ENCODE measurements at regions not wholly inside any gene's neighbourhood (a gene's known extent, or its start where the extent isn't known, plus 50 kb on each side); places are given as distances from the start of the nearest gene placed in this dataset.
"Not testable (repeated sequence)": the region's sequence is repeated elsewhere in the genome, so short reads cannot be mapped to it uniquely, and the experiment has no call there.

- ChIA-PET POLR2A (no interaction called here), CTCF (interaction anchor here (0.6 to 1.4 kb wide), 2 partner anchors 13 to 18 kb away, joined by 3 read pairs; no protein-coding TSS in a partner anchor)
- DNase-seq (ENCODE audit: low read depth): no peak
- Histone ChIP-seq H3K27me3 (ENCODE audit: control insufficient read depth, insufficient read depth, low read length) (no peaks in the 10 kb centered on the region), H3K36me3 (ENCODE audit: control insufficient read depth, insufficient read depth, low read length) (no peaks in the 10 kb centered on the region), H3K4me3 (ENCODE audit: low read depth, low read length) (no peak overlapping the region)
- TF ChIP-seq, protein P1, sequence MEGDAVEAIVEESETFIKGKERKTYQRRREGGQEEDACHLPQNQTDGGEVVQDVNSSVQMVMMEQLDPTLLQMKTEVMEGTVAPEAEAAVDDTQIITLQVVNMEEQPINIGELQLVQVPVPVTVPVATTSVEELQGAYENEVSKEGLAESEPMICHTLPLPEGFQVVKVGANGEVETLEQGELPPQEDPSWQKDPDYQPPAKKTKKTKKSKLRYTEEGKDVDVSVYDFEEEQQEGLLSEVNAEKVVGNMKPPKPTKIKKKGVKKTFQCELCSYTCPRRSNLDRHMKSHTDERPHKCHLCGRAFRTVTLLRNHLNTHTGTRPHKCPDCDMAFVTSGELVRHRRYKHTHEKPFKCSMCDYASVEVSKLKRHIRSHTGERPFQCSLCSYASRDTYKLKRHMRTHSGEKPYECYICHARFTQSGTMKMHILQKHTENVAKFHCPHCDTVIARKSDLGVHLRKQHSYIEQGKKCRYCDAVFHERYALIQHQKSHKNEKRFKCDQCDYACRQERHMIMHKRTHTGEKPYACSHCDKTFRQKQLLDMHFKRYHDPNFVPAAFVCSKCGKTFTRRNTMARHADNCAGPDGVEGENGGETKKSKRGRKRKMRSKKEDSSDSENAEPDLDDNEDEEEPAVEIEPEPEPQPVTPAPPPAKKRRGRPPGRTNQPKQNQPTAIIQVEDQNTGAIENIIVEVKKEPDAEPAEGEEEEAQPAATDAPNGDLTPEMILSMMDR (IDR thresholded peaks at IDR 0.05; ENCODE audit: insufficient read depth, low read depth, low read length): no peak
Measured at GRCh38 chr6:133786016-133786415, 102.9 kb upstream of the TCF21 start.

DNA sequence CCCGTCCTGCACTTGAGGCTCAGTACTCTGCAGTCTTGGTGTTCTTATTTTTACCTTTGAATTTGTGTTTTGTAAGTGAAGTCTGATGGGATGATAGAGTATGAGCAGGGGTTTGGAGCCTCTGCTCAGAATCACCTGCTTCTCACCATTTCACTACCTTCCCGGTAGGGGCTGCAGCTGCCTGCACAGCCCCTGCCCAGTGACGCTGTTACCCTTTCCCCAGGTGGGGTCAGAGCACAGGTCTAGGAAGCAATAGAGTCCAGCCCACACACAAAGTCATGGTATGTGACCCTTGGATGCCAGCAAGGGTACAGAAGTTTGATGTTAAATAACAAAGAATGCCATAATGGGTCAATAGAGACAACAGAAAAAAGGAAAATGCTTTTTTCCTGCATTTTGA, 101.8 kb upstream of the TCF21 start:
- Histone ChIP-seq H3K36me3 (ENCODE audit: control insufficient read depth, insufficient read depth, low read length) (no peaks in the 10 kb centered on the region), H3K27me3 (ENCODE audit: control insufficient read depth, insufficient read depth, low read length) (no peaks in the 10 kb centered on the region), H3K4me3 (ENCODE audit: low read depth, low read length) (no peak overlapping the region)
- CTCF ChIA-PET: interaction anchor here (1.4 kb wide), 1 partner anchor 14 kb away, joined by 3 read pairs; no protein-coding TSS in a partner anchor
- DNase-seq (ENCODE audit: low read depth): no peak
- TF ChIP-seq, protein P1 (IDR thresholded peaks at IDR 0.05; ENCODE audit: insufficient read depth, low read depth, low read length): no peak
- POLR2A ChIA-PET: no interaction called here

DNA sequence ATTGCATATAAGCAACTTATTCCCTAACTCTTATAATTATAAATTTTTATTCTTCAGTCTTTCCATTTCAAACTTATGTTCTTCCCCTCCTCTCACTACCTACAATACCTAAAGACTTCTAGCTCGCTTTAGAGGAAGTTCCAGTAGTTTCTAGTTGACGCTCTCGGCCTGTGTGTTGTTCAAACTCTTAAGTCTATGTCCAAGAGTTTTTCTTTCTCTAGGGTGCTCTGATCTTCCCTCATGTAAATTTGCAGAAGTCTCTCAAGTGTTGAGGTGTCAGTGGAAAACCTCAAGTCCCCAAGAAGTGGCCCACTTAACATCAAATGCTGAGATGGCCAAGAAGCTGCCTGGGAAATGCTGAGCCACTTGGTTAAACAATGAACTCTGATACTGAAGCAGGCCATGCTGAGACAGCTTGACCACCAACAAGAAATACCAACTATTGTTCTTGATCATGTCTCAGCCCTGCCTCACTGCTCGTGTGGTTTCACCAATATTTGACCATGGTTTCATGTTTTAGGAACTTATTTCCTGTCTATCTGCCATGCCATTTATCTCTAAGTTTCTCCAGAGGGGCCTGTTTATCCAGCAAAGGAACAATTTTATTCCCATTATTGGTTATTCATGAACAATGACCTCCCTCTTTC, 100.9 kb upstream of the TCF21 start:
- Histone ChIP-seq H3K4me3 (ENCODE audit: low read depth, low read length) (no peak overlapping the region), H3K36me3 (ENCODE audit: control insufficient read depth, insufficient read depth, low read length) (no peaks in the 10 kb centered on the region), H3K27me3 (ENCODE audit: control insufficient read depth, insufficient read depth, low read length) (no peaks in the 10 kb centered on the region)
- ChIA-PET CTCF (no interaction called here), POLR2A (no interaction called here)
- TF ChIP-seq, protein P1 (IDR thresholded peaks at IDR 0.05; ENCODE audit: insufficient read depth, low read depth, low read length): no peak
- no peak for DNase-seq (ENCODE audit: low read depth)

GRCh38 chr6:133788556-133788955, 100.4 kb upstream of the TCF21 start:
- TF ChIP-seq, protein P1 (IDR thresholded peaks at IDR 0.05; ENCODE audit: insufficient read depth, low read depth, low read length): no peak
- no peak for DNase-seq (ENCODE audit: low read depth)
- Histone ChIP-seq H3K27me3 (ENCODE audit: control insufficient read depth, insufficient read depth, low read length) (no peaks in the 10 kb centered on the region), H3K4me3 (ENCODE audit: low read depth, low read length) (no peak overlapping the region), H3K36me3 (ENCODE audit: control insufficient read depth, insufficient read depth, low read length) (no peaks in the 10 kb centered on the region)
- CTCF ChIA-PET: interaction anchor here (0.7 kb wide), 1 partner anchor 15 kb away, joined by 3 read pairs; no protein-coding TSS in a partner anchor
- POLR2A ChIA-PET: no interaction called here

GRCh38 chr6:133789449-133789848, 99.5 kb upstream of the TCF21 start:
- CTCF ChIA-PET: interaction anchor here (0.7 kb wide), 1 partner anchor 14 kb away, joined by 3 read pairs; no protein-coding TSS in a partner anchor
- POLR2A ChIA-PET; H3K27me3 ChIP-seq (ENCODE audit: control insufficient read depth, insufficient read depth, low read length); H3K4me3 ChIP-seq (ENCODE audit: low read depth, low read length); H3K36me3 ChIP-seq (ENCODE audit: control insufficient read depth, insufficient read depth, low read length); DNase-seq (ENCODE audit: low read depth): not testable (repeated sequence)

DNA sequence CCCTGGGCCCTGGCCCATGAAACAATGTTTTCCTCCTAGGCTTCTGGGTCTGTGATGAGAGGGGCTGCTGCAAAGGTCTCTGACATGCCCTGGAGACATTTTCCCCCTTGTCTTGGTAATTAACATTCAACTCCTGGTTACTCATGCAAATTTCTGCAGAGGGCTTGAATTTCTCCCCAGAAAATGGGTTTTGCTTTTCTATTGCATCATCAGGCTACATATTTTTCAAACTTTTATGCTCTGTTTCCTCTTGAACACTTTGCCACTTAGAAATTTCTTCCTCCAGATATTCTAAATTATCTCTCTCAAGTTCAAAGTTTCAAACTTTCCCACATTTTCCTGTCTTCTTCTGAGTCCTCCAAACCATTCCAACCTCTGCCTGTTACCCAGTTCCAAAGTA, 98.2 kb upstream of the TCF21 start:
- H3K4me3 ChIP-seq (ENCODE audit: low read depth, low read length); DNase-seq (ENCODE audit: low read depth); H3K36me3 ChIP-seq (ENCODE audit: control insufficient read depth, insufficient read depth, low read length); H3K27me3 ChIP-seq (ENCODE audit: control insufficient read depth, insufficient read depth, low read length); CTCF ChIA-PET; POLR2A ChIA-PET: not testable (repeated sequence)

DNA sequence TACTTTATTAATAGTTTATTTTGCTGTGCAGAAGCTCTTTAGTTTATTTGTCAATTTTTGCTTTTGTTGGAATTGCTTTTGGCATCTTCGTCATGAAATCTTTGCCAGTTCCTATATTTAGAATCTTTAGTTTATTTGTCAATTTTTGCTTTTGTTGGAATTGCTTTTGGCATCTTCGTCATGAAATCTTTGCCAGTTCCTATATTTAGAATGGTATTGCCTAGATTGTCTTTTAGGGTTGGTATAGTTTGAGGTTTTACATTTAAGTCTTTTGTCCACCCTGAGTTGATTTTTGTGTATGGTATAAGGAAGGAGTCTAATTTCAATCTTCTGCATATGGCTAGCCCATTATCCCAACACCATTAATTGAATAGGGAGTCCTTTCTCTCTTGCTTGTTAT, 93.9 kb upstream of the TCF21 start:
- H3K36me3 ChIP-seq (ENCODE audit: control insufficient read depth, insufficient read depth, low read length); DNase-seq (ENCODE audit: low read depth); H3K27me3 ChIP-seq (ENCODE audit: control insufficient read depth, insufficient read depth, low read length); H3K4me3 ChIP-seq (ENCODE audit: low read depth, low read length); POLR2A ChIA-PET: not testable (repeated sequence)
- CTCF ChIA-PET: interaction anchor here (1.2 kb wide), 1 partner anchor 122 kb away, joined by 3 read pairs; no protein-coding TSS in a partner anchor

All from BJ (cell line).